ENCODE measurements at regions not wholly inside any gene's neighbourhood (a gene's known extent, or its start where the extent isn't known, plus 50 kb on each side); places are given as distances from the start of the nearest gene placed in this dataset.

DNA sequence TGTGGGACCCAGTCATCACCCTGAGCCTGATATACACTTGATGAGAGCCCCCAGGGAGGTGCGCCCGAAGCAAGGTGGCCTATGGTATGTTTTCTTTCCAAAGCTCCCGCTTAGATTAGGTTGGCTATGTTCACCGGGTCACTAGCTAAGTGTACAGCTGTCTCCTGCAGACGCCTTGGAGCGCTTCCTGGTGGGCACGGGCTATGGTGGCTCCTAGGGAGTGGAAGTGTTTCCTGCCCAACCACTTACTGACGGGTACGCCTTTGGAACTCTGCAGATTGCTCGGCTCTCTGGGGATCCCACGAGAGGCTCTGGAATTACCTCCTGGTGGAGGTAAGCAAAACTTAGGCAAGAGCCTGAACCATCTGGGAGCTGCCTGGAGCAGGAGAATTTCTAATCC is 83.6 kb upstream of the CXCL12 start:
- in situ Hi-C loops (cut with MboI): no loop called here
- no peak overlapping the region for H3K27ac ChIP-seq
- no peaks in the 10 kb centered on the region for H3K27me3 ChIP-seq (replicated peaks; ENCODE audit: insufficient read depth)
- no peak for TF ChIP-seq EZH2 (IDR thresholded peaks at IDR 0.05; ENCODE audit: insufficient read depth, poor library complexity, severe bottlenecking)
- no peak for TF ChIP-seq EZH2phosphoT487 (IDR thresholded peaks at IDR 0.05; ENCODE audit: insufficient read depth, low read depth)
- peaks cover 11% of the 10 kb centered on the region for H3F3A ChIP-seq (ENCODE audit: insufficient read depth)
- H3K4me3 ChIP-seq: no peak overlapping the region
- H2AFZ ChIP-seq: no peak overlapping the region
- H3K4me2 ChIP-seq (ENCODE audit: unreplicated experiment): no peak overlapping the region
- H3K79me2 ChIP-seq (ENCODE audit: insufficient read depth): no peaks in the 10 kb centered on the region
- no peaks in the 10 kb centered on the region for H3K36me3 ChIP-seq (ENCODE audit: low read depth)
- H3K9ac ChIP-seq: no peak overlapping the region
- WGBS, 2 experiments (ENCODE audit: low coverage in 1 of 2, low lambda C conversion rate in 2 of 2, missing lambda C conversion rate in 2 of 2): 89% methylated on average over 11 of the region's 11 CpGs
- H3K9me2 ChIP-seq (ENCODE audit: insufficient read depth): no peaks in the 10 kb centered on the region
- no peak for DNase-seq
- H3K9me3 ChIP-seq (ENCODE audit: low read depth): no peaks in the 10 kb centered on the region
- peaks cover 9% of the 10 kb centered on the region for H3K4me1 ChIP-seq (ENCODE audit: insufficient read depth)
- H4K20me1 ChIP-seq (ENCODE audit: insufficient read depth): no peaks in the 10 kb centered on the region

DNA sequence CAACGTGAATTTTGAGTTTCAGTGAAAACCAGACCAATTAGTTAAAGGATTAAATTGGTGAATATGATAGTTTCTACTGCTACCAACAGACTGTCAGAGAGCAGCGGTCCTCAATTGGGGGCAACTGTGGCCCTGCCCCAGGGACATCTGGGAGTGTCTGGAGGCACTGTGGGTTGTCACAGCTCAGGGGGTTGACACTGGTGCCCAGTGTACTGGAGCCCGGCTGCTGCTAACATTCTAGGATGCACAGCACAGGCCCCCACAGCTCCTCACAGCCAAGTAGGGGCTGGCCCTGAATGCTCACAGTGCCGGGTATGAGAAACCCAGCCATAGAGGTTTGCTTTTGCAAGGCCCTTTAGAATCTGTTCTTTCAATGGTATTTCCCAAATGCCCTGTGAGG is 84.1 kb upstream of the CXCL12 start:
- Histone ChIP-seq H3K9ac (no peak overlapping the region), H3K4me1 (ENCODE audit: insufficient read depth) (peaks cover 4% of the 10 kb centered on the region), H3K79me2 (ENCODE audit: insufficient read depth) (no peaks in the 10 kb centered on the region), H4K20me1 (ENCODE audit: insufficient read depth) (no peaks in the 10 kb centered on the region), H3K9me3 (ENCODE audit: low read depth) (no peaks in the 10 kb centered on the region), H3K9me2 (ENCODE audit: insufficient read depth) (no peaks in the 10 kb centered on the region), H3K4me2 (ENCODE audit: unreplicated experiment) (no peak overlapping the region), H3F3A (ENCODE audit: insufficient read depth) (peaks cover 7% of the 10 kb centered on the region; the same call in 1 of the 2 replicates), H3K27ac (no peak overlapping the region), H2AFZ (no peak overlapping the region), H3K36me3 (ENCODE audit: low read depth) (no peaks in the 10 kb centered on the region), H3K27me3 (replicated peaks; ENCODE audit: insufficient read depth) (no peaks in the 10 kb centered on the region), H3K4me3 (no peak overlapping the region)
- TF ChIP-seq EZH2phosphoT487 (IDR thresholded peaks at IDR 0.05; ENCODE audit: insufficient read depth, low read depth) (no peak), EZH2 (IDR thresholded peaks at IDR 0.05; ENCODE audit: insufficient read depth, poor library complexity, severe bottlenecking) (no peak)
- WGBS, 2 experiments (ENCODE audit: low coverage in 1 of 2, low lambda C conversion rate in 2 of 2, missing lambda C conversion rate in 2 of 2): 74 to 78% methylated on average over 4 of the region's 4 CpGs
- in situ Hi-C loops (cut with MboI): no loop called here
- DNase-seq: no peak

DNA sequence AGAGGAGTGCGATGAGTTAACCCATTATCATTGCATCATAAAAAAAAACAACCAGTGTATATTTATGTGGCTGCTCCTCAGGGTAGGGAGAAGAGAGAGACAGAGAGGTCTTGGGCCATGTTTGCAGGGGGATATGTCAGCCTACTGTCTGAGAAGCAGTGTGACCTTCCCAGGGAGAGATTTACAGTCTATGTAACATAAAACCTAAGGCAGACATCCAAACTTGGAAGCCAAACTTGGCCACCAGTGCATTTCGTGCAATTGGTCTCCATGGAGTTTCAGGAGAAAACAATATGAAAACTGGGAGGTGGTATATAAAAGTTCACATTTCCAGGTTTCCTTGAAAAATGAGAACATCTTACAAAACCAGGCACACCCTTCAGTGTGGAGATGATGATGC is 85.9 kb upstream of the CXCL12 start:
- in situ Hi-C loops (cut with MboI): no loop called here
- Histone ChIP-seq H3K9ac (no peak overlapping the region), H4K20me1 (ENCODE audit: insufficient read depth) (no peaks in the 10 kb centered on the region), H3K79me2 (ENCODE audit: insufficient read depth) (no peaks in the 10 kb centered on the region), H3K27ac (no peak overlapping the region), H3K4me1 (ENCODE audit: insufficient read depth) (no peaks in the 10 kb centered on the region), H2AFZ (no peak overlapping the region), H3F3A (ENCODE audit: insufficient read depth) (peaks cover 1% of the 10 kb centered on the region; the same call in 1 of the 2 replicates), H3K4me2 (ENCODE audit: unreplicated experiment) (no peak overlapping the region), H3K9me2 (ENCODE audit: insufficient read depth) (no peaks in the 10 kb centered on the region), H3K36me3 (ENCODE audit: low read depth) (no peaks in the 10 kb centered on the region), H3K9me3 (ENCODE audit: low read depth) (no peaks in the 10 kb centered on the region), H3K4me3 (no peak overlapping the region), H3K27me3 (replicated peaks; ENCODE audit: insufficient read depth) (no peaks in the 10 kb centered on the region)
- WGBS, 2 experiments (ENCODE audit: low coverage in 1 of 2, low lambda C conversion rate in 2 of 2, missing lambda C conversion rate in 2 of 2): 80 to 83% methylated on average over 2 of the region's 2 CpGs
- TF ChIP-seq EZH2phosphoT487 (IDR thresholded peaks at IDR 0.05; ENCODE audit: insufficient read depth, low read depth) (no peak), EZH2 (IDR thresholded peaks at IDR 0.05; ENCODE audit: insufficient read depth, poor library complexity, severe bottlenecking) (no peak)
- peak; percentile 9 for DNase-seq

DNA sequence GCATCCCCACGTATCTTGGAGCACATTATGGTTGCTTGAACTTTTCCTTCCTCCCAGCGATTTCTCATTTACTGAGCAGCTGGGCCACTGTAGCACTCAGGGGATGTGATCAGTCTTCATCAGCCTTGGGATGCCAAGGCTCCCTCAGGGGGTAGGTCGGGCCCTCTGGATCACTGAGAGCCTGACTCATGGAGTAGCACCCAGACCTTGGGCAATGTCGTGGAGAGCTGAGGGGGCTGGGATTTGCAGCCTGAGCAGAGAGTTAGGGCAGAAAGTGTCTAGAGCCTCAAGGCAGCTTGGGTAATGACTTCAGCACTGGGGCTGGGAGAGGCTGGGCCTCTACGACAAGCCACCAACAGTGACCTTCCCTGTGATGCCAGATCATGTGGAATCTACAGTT is 86.5 kb upstream of the CXCL12 start:
- in situ Hi-C loops (cut with MboI): no loop called here
- peaks cover 5% of the 10 kb centered on the region for H3K4me1 ChIP-seq (ENCODE audit: insufficient read depth)
- peak; percentile 43 for DNase-seq
- no peaks in the 10 kb centered on the region for H3K9me3 ChIP-seq (ENCODE audit: low read depth)
- no peaks in the 10 kb centered on the region for H3K36me3 ChIP-seq (ENCODE audit: low read depth)
- 66 to 68% methylated on average over 5 of the region's 5 CpGs for WGBS, 2 experiments (ENCODE audit: low coverage in 1 of 2, low lambda C conversion rate in 2 of 2, missing lambda C conversion rate in 2 of 2)
- H3K27ac ChIP-seq: no peak overlapping the region
- H3K79me2 ChIP-seq (ENCODE audit: insufficient read depth): no peaks in the 10 kb centered on the region
- H2AFZ ChIP-seq: no peak overlapping the region
- no peaks in the 10 kb centered on the region for H3K27me3 ChIP-seq (replicated peaks; ENCODE audit: insufficient read depth)
- H4K20me1 ChIP-seq (ENCODE audit: insufficient read depth): no peaks in the 10 kb centered on the region
- TF ChIP-seq EZH2phosphoT487 (IDR thresholded peaks at IDR 0.05; ENCODE audit: insufficient read depth, low read depth) (no peak), EZH2 (IDR thresholded peaks at IDR 0.05; ENCODE audit: insufficient read depth, poor library complexity, severe bottlenecking) (no peak)
- H3K4me3 ChIP-seq: no peak overlapping the region
- peaks cover 7% of the 10 kb centered on the region for H3F3A ChIP-seq (ENCODE audit: insufficient read depth)
- no peak overlapping the region for H3K9ac ChIP-seq
- H3K4me2 ChIP-seq (ENCODE audit: unreplicated experiment): no peak overlapping the region
- H3K9me2 ChIP-seq (ENCODE audit: insufficient read depth): no peaks in the 10 kb centered on the region

DNA sequence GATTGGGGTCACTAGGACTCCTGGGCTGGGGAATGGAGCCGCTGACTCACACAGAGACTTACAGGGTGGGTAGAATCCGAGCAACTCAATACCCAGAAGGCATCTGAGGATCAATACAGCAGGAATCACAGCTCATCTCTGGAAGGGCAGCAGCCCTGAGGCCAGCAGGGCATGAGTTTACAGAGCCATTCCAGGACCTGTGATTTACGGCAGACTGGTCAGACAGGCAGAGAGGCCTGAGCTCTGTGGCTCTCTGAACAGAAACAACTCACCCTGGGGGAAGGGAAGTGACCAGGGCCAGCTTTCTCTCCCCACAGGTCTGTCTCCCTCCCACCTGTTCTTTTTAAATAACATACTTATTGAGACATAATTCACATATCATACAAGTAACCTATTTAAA is 88.2 kb upstream of the CXCL12 start:
- Histone ChIP-seq H3K27me3 (replicated peaks; ENCODE audit: insufficient read depth) (no peaks in the 10 kb centered on the region), H2AFZ (no peak overlapping the region), H3K36me3 (ENCODE audit: low read depth) (no peaks in the 10 kb centered on the region), H4K20me1 (ENCODE audit: insufficient read depth) (no peaks in the 10 kb centered on the region), H3K27ac (no peak overlapping the region), H3K79me2 (ENCODE audit: insufficient read depth) (no peaks in the 10 kb centered on the region), H3K4me3 (no peak overlapping the region), H3K9ac (no peak overlapping the region), H3K9me2 (ENCODE audit: insufficient read depth) (no peaks in the 10 kb centered on the region), H3K9me3 (ENCODE audit: low read depth) (no peaks in the 10 kb centered on the region), H3F3A (ENCODE audit: insufficient read depth) (peaks cover 23% of the 10 kb centered on the region), H3K4me1 (ENCODE audit: insufficient read depth) (peaks cover 22% of the 10 kb centered on the region), H3K4me2 (ENCODE audit: unreplicated experiment) (no peak overlapping the region)
- in situ Hi-C loops (cut with MboI): no loop called here
- 88 to 89% methylated on average over 3 of the region's 3 CpGs for WGBS, 2 experiments (ENCODE audit: low coverage in 1 of 2, low lambda C conversion rate in 2 of 2, missing lambda C conversion rate in 2 of 2)
- TF ChIP-seq EZH2 (IDR thresholded peaks at IDR 0.05; ENCODE audit: insufficient read depth, poor library complexity, severe bottlenecking): no peak
- no peak for TF ChIP-seq EZH2phosphoT487 (IDR thresholded peaks at IDR 0.05; ENCODE audit: insufficient read depth, low read depth)
- DNase-seq: no peak
